ENCODE measurements at regions not wholly inside any gene's neighbourhood (a gene's known extent, or its start where the extent isn't known, plus 50 kb on each side); places are given as distances from the start of the nearest gene placed in this dataset.

GRCh38 chr4:32342054-32342453 is 1621.9 kb downstream of the PCDH7 start:
- DNase-seq, result no peak

GRCh38 chr4:32349026-32349425 is 1628.9 kb downstream of the PCDH7 start:
- DNase-seq, result no peak

GRCh38 chr4:32374206-32374605 is 1654.0 kb downstream of the PCDH7 start:
- DNase-seq, result no peak

GRCh38 chr4:32393806-32394205 is 1673.6 kb downstream of the PCDH7 start:
- DNase-seq, result no peak

GRCh38 chr4:32394255-32394654 is 1674.1 kb downstream of the PCDH7 start:
- DNase-seq, result no peak

- no peak for DNase-seq
Observed at GRCh38 chr4:32396507-32397070, 1676.4 kb downstream of the PCDH7 start.

GRCh38 chr4:32400870-32401269 is 1680.7 kb downstream of the PCDH7 start:
- DNase-seq, result no peak

- no peak for DNase-seq
Observed at GRCh38 chr4:32417113-32417704, 1697.0 kb downstream of the PCDH7 start.

GRCh38 chr4:32423267-32423666 is 1703.1 kb downstream of the PCDH7 start:
- no peak for DNase-seq

GRCh38 chr4:32425243-32425642 is 1705.1 kb downstream of the PCDH7 start:
- no peak for DNase-seq

GRCh38 chr4:32427566-32427965 is 1707.4 kb downstream of the PCDH7 start:
- DNase-seq, result no peak

- no peak for DNase-seq
Observed at GRCh38 chr4:32429151-32429550, 1709.0 kb downstream of the PCDH7 start.

GRCh38 chr4:32435308-32435707 is 1715.1 kb downstream of the PCDH7 start:
- DNase-seq, result no peak

- no peak for DNase-seq
Observed at GRCh38 chr4:32436816-32437215, 1716.6 kb downstream of the PCDH7 start.

- no peak for DNase-seq
Observed at GRCh38 chr4:32440391-32440790, 1720.2 kb downstream of the PCDH7 start.

- DNase-seq, result no peak
Observed at GRCh38 chr4:32454482-32454881, 1734.3 kb downstream of the PCDH7 start.

GRCh38 chr4:32455231-32455630 is 1735.1 kb downstream of the PCDH7 start:
- no peak for DNase-seq

- DNase-seq, result no peak
Observed at GRCh38 chr4:32460972-32461371, 1740.8 kb downstream of the PCDH7 start.

- no peak for DNase-seq
Observed at GRCh38 chr4:32462944-32463343, 1742.8 kb downstream of the PCDH7 start.

- no peak for DNase-seq
Observed at GRCh38 chr4:32470087-32470585, 1750.0 kb downstream of the PCDH7 start.

GRCh38 chr4:32472918-32473317 is 1752.7 kb downstream of the PCDH7 start:
- DNase-seq, result no peak

- DNase-seq, result no peak
Observed at GRCh38 chr4:32475710-32476109, 1755.5 kb downstream of the PCDH7 start.

- DNase-seq, result no peak
Observed at GRCh38 chr4:32477518-32477917, 1757.3 kb downstream of the PCDH7 start.

- no peak for DNase-seq
Observed at GRCh38 chr4:32485956-32486355, 1765.8 kb downstream of the PCDH7 start.

GRCh38 chr4:32488690-32489089 is 1768.5 kb downstream of the PCDH7 start:
- DNase-seq, result no peak

Data from CD4-positive, alpha-beta T cell treated with Interleukin-21 for 1 hour (primary cell).